GM18873 (cell line): ENCODE measurements at regions not wholly inside any gene's neighbourhood (a gene's known extent, or its start where the extent isn't known, plus 50 kb on each side); places are given as distances from the start of the nearest gene placed in this dataset.

Experiments used
- ATAC-seq: cut with Tn5 transposase; IDR thresholded peaks from one replicate; pipeline ENCODE4 v1.9.1; 2021; ENCODE audit warnings: mild to moderate bottlenecking, moderate library complexity, moderate number of reproducible peaks; ENCODE audit not compliant: unreplicated experiment, low FRiP score

DNA sequence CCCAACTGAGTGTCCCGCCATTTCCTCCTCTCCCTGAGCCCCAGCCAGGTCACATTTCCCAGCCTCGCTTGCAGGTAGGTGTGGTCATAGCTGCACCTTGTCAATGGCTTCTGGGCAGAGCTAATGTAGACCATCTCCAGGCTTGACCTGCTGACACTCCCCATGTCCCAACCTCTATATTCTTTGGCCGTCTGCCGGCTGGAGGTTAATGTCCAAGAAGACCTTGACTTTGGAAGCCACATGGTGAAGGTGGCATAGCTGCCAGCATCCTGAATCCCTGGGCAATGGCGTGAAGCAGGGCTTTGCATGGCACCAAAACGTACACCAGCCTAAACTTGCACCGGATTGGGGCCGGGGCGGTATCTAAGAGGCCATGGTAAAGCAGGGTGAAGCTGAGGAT, 88.3 kb downstream of the SPP2 start:
- ATAC-seq = no peak

DNA sequence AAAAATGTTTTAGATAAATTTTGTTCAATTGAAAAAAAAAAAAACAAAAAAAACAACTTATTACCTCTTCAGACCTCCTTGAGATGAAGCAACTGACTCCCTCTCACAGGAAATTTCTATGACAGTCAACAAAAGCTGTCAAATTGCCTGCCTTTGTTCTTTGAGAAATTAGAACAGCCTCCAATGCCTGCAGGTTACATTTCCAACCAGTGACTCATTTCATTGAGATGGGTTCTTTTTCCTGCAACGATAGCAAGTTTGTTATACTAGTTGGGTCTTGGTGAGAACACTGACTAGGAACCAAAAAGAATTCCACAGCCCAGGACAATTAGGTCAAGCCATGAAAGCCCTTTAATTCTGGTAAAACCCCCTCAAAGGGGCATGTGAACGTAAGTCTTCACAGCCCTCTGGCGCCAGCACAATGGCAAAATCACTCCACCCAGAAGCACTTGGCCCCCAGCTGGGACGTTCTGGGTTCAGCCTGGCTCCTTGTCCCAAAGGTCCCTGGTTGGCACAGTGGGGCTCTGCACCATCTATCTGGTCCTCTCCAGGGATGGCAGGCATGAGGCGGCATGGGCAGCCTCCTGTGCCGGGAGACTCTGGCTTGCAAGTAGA, 87.0 kb downstream of the SPP2 start:
- no peak for ATAC-seq

DNA sequence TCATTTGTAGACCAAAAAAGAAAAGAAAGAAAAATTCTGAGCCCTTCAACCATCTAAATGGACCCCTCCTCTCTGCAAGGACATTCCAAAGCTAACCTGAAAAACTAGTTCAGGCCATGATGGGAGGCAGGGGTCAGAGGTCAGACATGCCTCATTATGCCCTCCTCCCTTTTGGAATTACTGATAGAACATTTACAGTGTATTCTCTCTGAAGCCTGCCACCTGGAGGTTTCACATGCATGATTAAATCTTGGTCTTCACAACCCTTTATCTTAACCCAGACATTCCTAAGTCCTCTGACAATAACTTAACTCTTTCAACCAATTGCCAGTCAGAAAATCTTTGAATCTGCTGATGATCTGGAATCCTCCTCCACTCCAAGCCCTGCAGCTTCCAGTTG, 86.0 kb downstream of the SPP2 start:
- no peak for ATAC-seq

DNA sequence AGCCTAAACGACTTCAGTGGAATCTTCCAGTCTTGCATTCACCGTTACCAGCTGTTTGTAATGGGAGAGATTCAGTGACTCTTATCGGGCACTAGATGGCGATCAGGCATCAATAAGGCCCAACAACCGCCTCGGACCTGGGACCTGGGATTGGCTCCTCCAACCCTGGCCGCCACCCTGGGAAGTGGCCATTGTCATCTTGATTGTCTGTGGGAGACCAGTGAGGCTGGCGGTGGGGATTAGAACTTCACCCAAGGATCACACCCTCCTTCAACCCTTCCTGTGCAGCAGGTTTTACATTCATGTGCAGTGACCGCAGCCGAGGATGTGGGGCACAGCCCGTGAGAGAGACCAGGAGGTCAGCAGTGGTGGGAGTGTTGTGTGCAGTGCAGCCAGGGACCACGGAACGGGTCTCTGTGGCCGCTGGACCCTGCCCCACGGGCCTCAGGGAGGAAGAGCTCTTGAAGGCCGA, 85.3 kb downstream of the SPP2 start:
- ATAC-seq = no peak

DNA sequence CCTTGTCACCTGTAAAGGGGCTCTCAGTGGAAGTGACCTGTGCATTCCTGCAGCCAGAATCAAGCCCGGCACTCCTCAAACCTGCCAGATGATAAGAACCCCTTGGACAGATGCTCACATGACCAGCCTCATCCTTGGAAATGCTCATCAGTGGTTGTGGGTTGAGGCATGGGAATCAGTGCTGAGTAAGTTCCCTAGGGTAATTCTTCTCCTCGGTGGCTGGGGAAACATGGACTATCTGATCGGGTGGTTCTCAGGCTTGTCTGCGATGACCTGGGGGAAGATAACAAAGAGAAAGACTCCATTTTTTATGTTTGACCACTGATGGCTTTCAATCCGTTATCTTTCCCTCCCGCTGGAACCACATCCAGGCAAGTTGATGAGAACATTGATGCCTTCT, 84.0 kb downstream of the SPP2 start:
- ATAC-seq = no peak

DNA sequence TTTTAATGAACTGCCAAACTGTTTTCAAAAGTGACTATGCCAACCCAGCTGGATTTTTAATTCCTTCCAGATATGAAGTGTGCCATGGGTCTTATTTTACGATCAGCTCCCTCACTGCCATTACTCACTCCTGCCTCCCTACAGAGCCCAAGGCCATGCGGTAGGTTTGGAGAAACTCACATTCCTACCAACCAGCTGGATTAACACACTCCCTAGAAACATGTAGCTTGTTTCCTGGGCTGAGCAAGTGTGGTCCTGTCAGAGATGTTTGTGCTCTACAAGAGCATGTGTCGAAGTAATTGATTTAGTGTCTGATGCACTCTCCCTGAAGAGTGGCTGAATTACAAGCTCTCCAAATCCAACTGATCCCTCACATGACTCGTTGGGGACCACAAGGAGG, 82.5 kb downstream of the SPP2 start:
- ATAC-seq = no peak

DNA sequence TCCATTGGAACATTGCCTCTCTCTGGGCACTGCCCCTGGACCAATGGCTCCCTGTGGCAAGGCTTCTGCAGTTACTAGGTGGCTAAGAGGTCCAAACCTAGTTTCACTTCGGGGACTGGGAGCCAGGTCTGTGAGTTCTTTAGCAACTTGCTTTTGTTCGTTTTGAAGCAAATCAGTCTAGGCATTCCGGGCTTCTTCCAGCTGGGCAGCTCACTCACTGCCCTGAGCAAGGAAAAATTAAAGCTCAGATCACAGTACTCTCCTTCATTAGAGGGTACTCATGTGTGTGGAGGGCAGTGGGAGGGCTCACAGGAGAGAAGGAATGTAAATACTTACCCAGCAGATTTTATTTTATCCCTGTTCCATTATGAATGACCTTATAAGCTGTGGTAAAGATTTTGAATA, 80.3 kb downstream of the SPP2 start:
- no peak for ATAC-seq

DNA sequence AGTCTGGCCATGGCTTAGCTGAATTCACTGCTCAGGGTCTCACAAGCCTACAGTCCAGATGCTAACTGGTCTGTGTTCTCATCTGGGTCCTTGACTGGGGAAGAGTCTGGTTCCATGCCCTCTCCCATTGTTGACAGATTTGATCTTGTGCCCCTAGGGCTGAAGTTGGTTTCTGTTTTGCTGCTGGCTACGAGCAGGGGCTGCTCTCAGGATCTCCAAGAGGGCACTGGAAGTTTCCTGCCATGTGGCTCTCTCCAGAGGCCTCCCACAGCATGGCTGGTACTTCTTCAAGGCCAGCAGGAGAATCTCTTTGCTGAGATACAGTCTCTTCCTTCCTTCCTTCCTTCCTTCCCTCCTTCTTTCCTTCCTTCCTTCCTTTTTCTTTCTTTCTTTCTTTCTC, 78.1 kb downstream of the SPP2 start:
- no peak for ATAC-seq
